ENCODE measurements at regions not wholly inside any gene's neighbourhood (a gene's known extent, or its start where the extent isn't known, plus 50 kb on each side); places are given as distances from the start of the nearest gene placed in this dataset.

DNA sequence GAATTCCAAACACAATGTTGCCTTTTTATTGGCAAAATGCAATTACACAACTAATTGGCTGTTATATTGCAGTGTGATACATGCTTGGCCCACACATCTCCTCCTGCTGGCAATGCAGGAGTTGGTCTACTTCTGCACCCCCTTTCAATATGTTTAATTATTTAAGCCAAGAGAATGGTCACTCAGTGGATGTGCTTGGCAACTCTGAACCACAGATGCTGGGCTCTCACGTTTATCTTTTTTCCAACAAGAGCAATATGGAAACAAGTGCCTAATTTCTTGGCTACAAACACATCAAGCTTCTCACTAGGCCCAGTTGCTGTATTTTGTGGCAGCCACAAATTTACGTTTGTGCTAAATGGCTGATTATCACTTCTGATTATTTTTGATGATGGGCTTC is 1149.2 kb upstream of the CELF2 start:
- no peak for ATAC-seq (ENCODE audit: low read depth)

More for the DNA sequence above, 1149.2 kb upstream of the CELF2 start:
- Histone ChIP-seq H3K9me1 (ENCODE audit: insufficient read depth, low read length) (no peaks in the 10 kb centered on the region), H3K23ac (ENCODE audit: low read depth, low read length) (no peak overlapping the region), H4K20me1 (ENCODE audit: insufficient read depth, low read length) (no peaks in the 10 kb centered on the region), H2BK15ac (ENCODE audit: low read depth, low read length) (no peak overlapping the region), H3K9ac (ENCODE audit: low read depth, low read length) (no peak overlapping the region), H3K9me3 (ENCODE audit: control insufficient read depth, insufficient read depth, low read length) (no peaks in the 10 kb centered on the region), H4K91ac (ENCODE audit: insufficient read depth, low read depth, low read length) (no peak overlapping the region), H2AK5ac (ENCODE audit: low read depth, low read length) (no peak overlapping the region), H4K5ac (ENCODE audit: low read depth, low read length) (no peak overlapping the region), H3K27ac (ENCODE audit: insufficient read depth, low read length) (no peak overlapping the region), H3K4me3 (ENCODE audit: insufficient read depth, low read depth, low read length) (no peak overlapping the region), H3K4me1 (ENCODE audit: control insufficient read depth, insufficient read depth, low read length) (no peaks in the 10 kb centered on the region), H2BK120ac (ENCODE audit: low read depth, low read length) (no peak overlapping the region), H3K56ac (ENCODE audit: extremely low read depth, insufficient read depth, low read length) (no peak overlapping the region), H3K27me3 (ENCODE audit: control insufficient read depth, insufficient read depth, low read length) (no peaks in the 10 kb centered on the region), H3K79me1 (ENCODE audit: low read depth in 1 of 2, low read length in 2 of 2) (no peaks in the 10 kb centered on the region), H2AFZ (replicated peaks; ENCODE audit: low read length, poor library complexity) (no peak overlapping the region), H3K36me3 (ENCODE audit: control insufficient read depth, insufficient read depth, low read length) (no peaks in the 10 kb centered on the region), H3K4me2 (ENCODE audit: low read depth, low read length) (no peak overlapping the region), H4K8ac (ENCODE audit: low read depth in 2 of 2, low read length in 2 of 2) (no peak overlapping the region), H3K18ac (ENCODE audit: low read depth, low read length) (no peak overlapping the region), H3K4ac (ENCODE audit: low read depth, low read length) (no peak overlapping the region), H3K14ac (replicated peaks; ENCODE audit: low read depth, low read length) (no peak overlapping the region), H2AK9ac (replicated peaks; ENCODE audit: low read depth, low read length, poor library complexity) (no peak overlapping the region), H2BK5ac (ENCODE audit: low read depth, low read length, poor library complexity, severe bottlenecking) (no peak overlapping the region), H2BK20ac (ENCODE audit: low read depth, low read length) (no peak overlapping the region)
- no peak for DNase-seq
- 60% methylated on average over 1 of the region's 2 CpGs; no CpG with 5 or more reads in 1 of the 2 experiments for WGBS, 2 experiments (ENCODE audit: extremely low coverage in 2 of 2, insufficient read length in 1 of 2)
- intact Hi-C loops (cut with micrococcal nuclease): no loop called here
- BruUV-seq (replicated peaks): no TSS peak
- CTCF ChIA-PET: no interaction called here
- dilution Hi-C loops (cut with HindIII; ENCODE audit: low sequenced_read_pairs, unreplicated experiment): no loop called here
- TF ChIP-seq MAZ (IDR thresholded peaks at IDR 0.05; ENCODE audit: borderline replicate concordance, low read depth, low read length) (no peak), POLR2A (IDR thresholded peaks at IDR 0.05; ENCODE audit: low read depth, low read length) (no peak), CEBPB (IDR thresholded peaks at IDR 0.05; ENCODE audit: low read depth, low read length) (no peak), CHD1 (IDR thresholded peaks at IDR 0.05; ENCODE audit: low read depth, low read length) (no peak), RFX5 (IDR thresholded peaks at IDR 0.05; ENCODE audit: low read depth, low read length) (no peak)
- TF ChIP-seq, protein P1, sequence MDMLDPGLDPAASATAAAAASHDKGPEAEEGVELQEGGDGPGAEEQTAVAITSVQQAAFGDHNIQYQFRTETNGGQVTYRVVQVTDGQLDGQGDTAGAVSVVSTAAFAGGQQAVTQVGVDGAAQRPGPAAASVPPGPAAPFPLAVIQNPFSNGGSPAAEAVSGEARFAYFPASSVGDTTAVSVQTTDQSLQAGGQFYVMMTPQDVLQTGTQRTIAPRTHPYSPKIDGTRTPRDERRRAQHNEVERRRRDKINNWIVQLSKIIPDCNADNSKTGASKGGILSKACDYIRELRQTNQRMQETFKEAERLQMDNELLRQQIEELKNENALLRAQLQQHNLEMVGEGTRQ (IDR thresholded peaks at IDR 0.05; ENCODE audit: low read depth, low read length): no peak
- POLR2A ChIA-PET (ENCODE audit: unreplicated experiment): no interaction called here
- in situ Hi-C loops (cut with MboI; ENCODE audit: low sequenced_read_pairs): no loop called here

Data from IMR-90 (cell line).